GM23338 (cell line): ENCODE measurements at regions not wholly inside any gene's neighbourhood (a gene's known extent, or its start where the extent isn't known, plus 50 kb on each side); places are given as distances from the start of the nearest gene placed in this dataset.

Experiments used
- ATAC-seq: fragments of 200-7000 bp; cut with Tn5 transposase; 3 replicates; pipeline ENCODE4 v1.9.1; 2020
- DNase-seq: peaks from one replicate; pipeline ENCODE4 v3.0.0-alpha.2; 2015; ENCODE audit warnings: low spot score
- H2AFZ ChIP-seq: fragments of 200-600 bp; sonication (generic); 2 replicates; pipeline ENCODE4 v1.8.0; 2016; ENCODE audit warnings: antibody characterized with exemption, mild to moderate bottlenecking, moderate library complexity
- H3F3A ChIP-seq: fragments of 200-600 bp; sonication (generic); replicated peaks from 2 replicates; pipeline ENCODE4 v1.8.0; 2017; ENCODE audit warnings: antibody characterized with exemption, mixed run types, low read depth
- H3K27ac ChIP-seq: fragments of 200-600 bp; sonication (generic); 2 replicates; pipeline ENCODE4 v1.6.1; 2016; ENCODE audit warnings: low read depth
- H3K27me3 ChIP-seq: fragments of 200-600 bp; sonication (generic); 2 replicates; pipeline ENCODE4 v1.8.0; 2016; ENCODE audit warnings: mild to moderate bottlenecking, mixed run types, moderate library complexity; ENCODE audit not compliant: insufficient read depth
- H3K36me3 ChIP-seq: fragments of 200-600 bp; sonication (generic); 2 replicates; pipeline ENCODE4 v1.8.0; 2016; ENCODE audit warnings: mild to moderate bottlenecking; ENCODE audit not compliant: insufficient read depth
- H3K4me1 ChIP-seq: fragments of 200-600 bp; sonication (generic); 2 replicates; pipeline ENCODE4 v1.8.0; 2016; ENCODE audit warnings: mild to moderate bottlenecking, moderate library complexity; ENCODE audit not compliant: insufficient read depth
- H3K4me2 ChIP-seq: fragments of 200-600 bp; sonication (generic); 2 replicates; pipeline ENCODE4 v1.7.1; 2017; ENCODE audit warnings: mixed run types
- H3K4me3 ChIP-seq: fragments of 200-600 bp; sonication (generic); 2 replicates; pipeline ENCODE4 v1.6.1; 2016; ENCODE audit warnings: mixed run types
- H3K79me2 ChIP-seq: fragments of 200-600 bp; sonication (generic); replicated peaks from 2 replicates; pipeline ENCODE4 v1.8.0; 2017; ENCODE audit warnings: mild to moderate bottlenecking; ENCODE audit not compliant: insufficient read depth
- H3K9me2 ChIP-seq: fragments of 200-600 bp; sonication (generic); 2 replicates; pipeline ENCODE4 v1.8.0; 2017; ENCODE audit not compliant: insufficient read depth
- H4K20me1 ChIP-seq: fragments of 200-600 bp; sonication (generic); replicated peaks from 2 replicates; pipeline ENCODE4 v1.8.0; 2017; ENCODE audit warnings: mild to moderate bottlenecking; ENCODE audit not compliant: insufficient read depth
- H3K27ac Mint-ChIP-seq: 2 replicates; pipeline ENCODE4 v1.8.0; 2020; ENCODE audit warnings: inconsistent platforms, mild to moderate bottlenecking, moderate library complexity, mixed read lengths
- H3K27me3 Mint-ChIP-seq: 3 replicates; pipeline ENCODE4 v1.8.0; 2022; ENCODE audit warnings: low read depth, mild to moderate bottlenecking, moderate library complexity, mixed read lengths, inconsistent platforms; ENCODE audit not compliant: insufficient read depth, poor library complexity
- H3K36me3 Mint-ChIP-seq: 3 replicates; pipeline ENCODE4 v1.8.0; 2021; ENCODE audit warnings: low read depth, mild to moderate bottlenecking, inconsistent platforms, moderate library complexity, mixed read lengths
- H3K4me1 Mint-ChIP-seq: 3 replicates; pipeline ENCODE4 v1.8.0; 2020; ENCODE audit warnings: mild to moderate bottlenecking, inconsistent platforms, mixed read lengths
- H3K4me3 Mint-ChIP-seq: 3 replicates; pipeline ENCODE4 v1.8.0; 2021; ENCODE audit warnings: moderate library complexity, mild to moderate bottlenecking, inconsistent platforms, mixed read lengths
- H3K9me3 Mint-ChIP-seq: 3 replicates; pipeline ENCODE4 v1.8.0; 2020; ENCODE audit warnings: moderate library complexity, mild to moderate bottlenecking, inconsistent platforms, mixed read lengths
- CREB1 ChIP-seq: fragments of 250-450 bp; sonication (Bioruptor Pico); IDR thresholded peaks from 2 replicates; pipeline ENCODE4 v1.5.0; 2020; ENCODE audit warnings: low read depth, mild to moderate bottlenecking, moderate library complexity
- EZH2 ChIP-seq: fragments of 200-600 bp; sonication (generic); IDR thresholded peaks from one replicate; pipeline ENCODE4 v1.8.0; 2017; ENCODE audit warnings: antibody characterized with exemption, mild to moderate bottlenecking, low read depth; ENCODE audit not compliant: unreplicated experiment
- EZH2phosphoT487 ChIP-seq: fragments of 200-600 bp; sonication (generic); IDR thresholded peaks from one replicate; pipeline ENCODE4 v1.8.1; 2018; ENCODE audit warnings: antibody characterized with exemption; ENCODE audit not compliant: unreplicated experiment
- JUNB ChIP-seq: IDR thresholded peaks from one replicate; pipeline ENCODE4 v1.6.1; 2016; ENCODE audit warnings: antibody characterized with exemption; ENCODE audit not compliant: unreplicated experiment
- NANOG ChIP-seq: IDR thresholded peaks from 2 replicates; pipeline ENCODE4 v1.6.1; 2016; ENCODE audit warnings: antibody characterized with exemption, borderline replicate concordance
- POLR2AphosphoS5 ChIP-seq: IDR thresholded peaks from 2 replicates; pipeline ENCODE4 v1.6.1; 2016; ENCODE audit warnings: antibody characterized with exemption, low read depth
- STAT1 ChIP-seq: IDR thresholded peaks from one replicate; pipeline ENCODE4 v1.6.1; 2016; ENCODE audit warnings: antibody characterized with exemption; ENCODE audit not compliant: unreplicated experiment
- ZNF114 ChIP-seq: fragments of 250-450 bp; sonication (Bioruptor Pico); IDR thresholded peaks from 2 replicates; pipeline ENCODE4 v1.5.0; 2020; ENCODE audit warnings: mild to moderate bottlenecking, moderate library complexity
- ZNF331 ChIP-seq: fragments of 250-450 bp; sonication (Bioruptor Pico); IDR thresholded peaks from 2 replicates; pipeline ENCODE4 v1.5.0; 2020; ENCODE audit warnings: low read depth, mild to moderate bottlenecking, moderate library complexity
- TF ChIP-seq, protein P1 (sequence below): IDR thresholded peaks from 2 replicates; pipeline ENCODE4 v1.6.1; 2016; ENCODE audit warnings: antibody characterized with exemption
- TF ChIP-seq, protein P2 (sequence below), 2 experiments: fragments of 200-600 bp in 1 of 2; sonication (generic) in 1 of 2; conservative IDR thresholded peaks; 2 replicates each; pipeline versions ENCODE4 v1.5.1 to v1.6.1; 2016 to 2017; ENCODE audit warnings: antibody characterized with exemption in 2 of 2, low read depth in 2 of 2, mild to moderate bottlenecking in 2 of 2, moderate library complexity in 1 of 2
- TF ChIP-seq, protein P3 (sequence below): IDR thresholded peaks from one replicate; pipeline ENCODE4 v1.6.1; 2018; ENCODE audit warnings: antibody characterized with exemption; ENCODE audit not compliant: unreplicated experiment
- TF ChIP-seq, protein P4 (sequence below): fragments of 250-450 bp; sonication (Bioruptor Pico); IDR thresholded peaks from 2 replicates; pipeline ENCODE4 v1.5.0; 2020; ENCODE audit warnings: mild to moderate bottlenecking, moderate library complexity

- DNase-seq (no peak), ATAC-seq (no peak)
- Histone ChIP-seq H3K27me3 (no peaks in the 10 kb centered on the region), H3K79me2 (no peaks in the 10 kb centered on the region), H3K9me2 (peaks cover 13% of the 10 kb centered on the region; the same call in 1 of the 2 replicates), H3K4me1 (no peaks in the 10 kb centered on the region), H3F3A (no peaks in the 10 kb centered on the region), H3K27ac (no peak overlapping the region), H3K4me2 (no peak overlapping the region), H3K36me3 (no peaks in the 10 kb centered on the region), H3K4me3 (no peak overlapping the region), H4K20me1 (no peaks in the 10 kb centered on the region), H2AFZ (no peak overlapping the region)
- H3K27me3 Mint-ChIP-seq, result no peaks in the 10 kb centered on the region
- TF ChIP-seq, protein P1, sequence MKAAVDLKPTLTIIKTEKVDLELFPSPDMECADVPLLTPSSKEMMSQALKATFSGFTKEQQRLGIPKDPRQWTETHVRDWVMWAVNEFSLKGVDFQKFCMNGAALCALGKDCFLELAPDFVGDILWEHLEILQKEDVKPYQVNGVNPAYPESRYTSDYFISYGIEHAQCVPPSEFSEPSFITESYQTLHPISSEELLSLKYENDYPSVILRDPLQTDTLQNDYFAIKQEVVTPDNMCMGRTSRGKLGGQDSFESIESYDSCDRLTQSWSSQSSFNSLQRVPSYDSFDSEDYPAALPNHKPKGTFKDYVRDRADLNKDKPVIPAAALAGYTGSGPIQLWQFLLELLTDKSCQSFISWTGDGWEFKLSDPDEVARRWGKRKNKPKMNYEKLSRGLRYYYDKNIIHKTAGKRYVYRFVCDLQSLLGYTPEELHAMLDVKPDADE, result no peak
- TF ChIP-seq ZNF114 (CRISPR knock-in tag) (no peak), CREB1 (CRISPR knock-in tag) (no peak), EZH2 (no peak), EZH2phosphoT487 (no peak), POLR2AphosphoS5 (no peak), NANOG (no peak), STAT1 (no peak), JUNB (no peak), ZNF331 (CRISPR knock-in tag) (no peak)
- TF ChIP-seq, protein P2, sequence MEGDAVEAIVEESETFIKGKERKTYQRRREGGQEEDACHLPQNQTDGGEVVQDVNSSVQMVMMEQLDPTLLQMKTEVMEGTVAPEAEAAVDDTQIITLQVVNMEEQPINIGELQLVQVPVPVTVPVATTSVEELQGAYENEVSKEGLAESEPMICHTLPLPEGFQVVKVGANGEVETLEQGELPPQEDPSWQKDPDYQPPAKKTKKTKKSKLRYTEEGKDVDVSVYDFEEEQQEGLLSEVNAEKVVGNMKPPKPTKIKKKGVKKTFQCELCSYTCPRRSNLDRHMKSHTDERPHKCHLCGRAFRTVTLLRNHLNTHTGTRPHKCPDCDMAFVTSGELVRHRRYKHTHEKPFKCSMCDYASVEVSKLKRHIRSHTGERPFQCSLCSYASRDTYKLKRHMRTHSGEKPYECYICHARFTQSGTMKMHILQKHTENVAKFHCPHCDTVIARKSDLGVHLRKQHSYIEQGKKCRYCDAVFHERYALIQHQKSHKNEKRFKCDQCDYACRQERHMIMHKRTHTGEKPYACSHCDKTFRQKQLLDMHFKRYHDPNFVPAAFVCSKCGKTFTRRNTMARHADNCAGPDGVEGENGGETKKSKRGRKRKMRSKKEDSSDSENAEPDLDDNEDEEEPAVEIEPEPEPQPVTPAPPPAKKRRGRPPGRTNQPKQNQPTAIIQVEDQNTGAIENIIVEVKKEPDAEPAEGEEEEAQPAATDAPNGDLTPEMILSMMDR (conservative IDR thresholded peaks at IDR 0.05; ENCODE audit: low read depth in 2 of 2), result no peak
- TF ChIP-seq, protein P3, sequence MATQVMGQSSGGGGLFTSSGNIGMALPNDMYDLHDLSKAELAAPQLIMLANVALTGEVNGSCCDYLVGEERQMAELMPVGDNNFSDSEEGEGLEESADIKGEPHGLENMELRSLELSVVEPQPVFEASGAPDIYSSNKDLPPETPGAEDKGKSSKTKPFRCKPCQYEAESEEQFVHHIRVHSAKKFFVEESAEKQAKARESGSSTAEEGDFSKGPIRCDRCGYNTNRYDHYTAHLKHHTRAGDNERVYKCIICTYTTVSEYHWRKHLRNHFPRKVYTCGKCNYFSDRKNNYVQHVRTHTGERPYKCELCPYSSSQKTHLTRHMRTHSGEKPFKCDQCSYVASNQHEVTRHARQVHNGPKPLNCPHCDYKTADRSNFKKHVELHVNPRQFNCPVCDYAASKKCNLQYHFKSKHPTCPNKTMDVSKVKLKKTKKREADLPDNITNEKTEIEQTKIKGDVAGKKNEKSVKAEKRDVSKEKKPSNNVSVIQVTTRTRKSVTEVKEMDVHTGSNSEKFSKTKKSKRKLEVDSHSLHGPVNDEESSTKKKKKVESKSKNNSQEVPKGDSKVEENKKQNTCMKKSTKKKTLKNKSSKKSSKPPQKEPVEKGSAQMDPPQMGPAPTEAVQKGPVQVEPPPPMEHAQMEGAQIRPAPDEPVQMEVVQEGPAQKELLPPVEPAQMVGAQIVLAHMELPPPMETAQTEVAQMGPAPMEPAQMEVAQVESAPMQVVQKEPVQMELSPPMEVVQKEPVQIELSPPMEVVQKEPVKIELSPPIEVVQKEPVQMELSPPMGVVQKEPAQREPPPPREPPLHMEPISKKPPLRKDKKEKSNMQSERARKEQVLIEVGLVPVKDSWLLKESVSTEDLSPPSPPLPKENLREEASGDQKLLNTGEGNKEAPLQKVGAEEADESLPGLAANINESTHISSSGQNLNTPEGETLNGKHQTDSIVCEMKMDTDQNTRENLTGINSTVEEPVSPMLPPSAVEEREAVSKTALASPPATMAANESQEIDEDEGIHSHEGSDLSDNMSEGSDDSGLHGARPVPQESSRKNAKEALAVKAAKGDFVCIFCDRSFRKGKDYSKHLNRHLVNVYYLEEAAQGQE, result no peak
- TF ChIP-seq, protein P4, sequence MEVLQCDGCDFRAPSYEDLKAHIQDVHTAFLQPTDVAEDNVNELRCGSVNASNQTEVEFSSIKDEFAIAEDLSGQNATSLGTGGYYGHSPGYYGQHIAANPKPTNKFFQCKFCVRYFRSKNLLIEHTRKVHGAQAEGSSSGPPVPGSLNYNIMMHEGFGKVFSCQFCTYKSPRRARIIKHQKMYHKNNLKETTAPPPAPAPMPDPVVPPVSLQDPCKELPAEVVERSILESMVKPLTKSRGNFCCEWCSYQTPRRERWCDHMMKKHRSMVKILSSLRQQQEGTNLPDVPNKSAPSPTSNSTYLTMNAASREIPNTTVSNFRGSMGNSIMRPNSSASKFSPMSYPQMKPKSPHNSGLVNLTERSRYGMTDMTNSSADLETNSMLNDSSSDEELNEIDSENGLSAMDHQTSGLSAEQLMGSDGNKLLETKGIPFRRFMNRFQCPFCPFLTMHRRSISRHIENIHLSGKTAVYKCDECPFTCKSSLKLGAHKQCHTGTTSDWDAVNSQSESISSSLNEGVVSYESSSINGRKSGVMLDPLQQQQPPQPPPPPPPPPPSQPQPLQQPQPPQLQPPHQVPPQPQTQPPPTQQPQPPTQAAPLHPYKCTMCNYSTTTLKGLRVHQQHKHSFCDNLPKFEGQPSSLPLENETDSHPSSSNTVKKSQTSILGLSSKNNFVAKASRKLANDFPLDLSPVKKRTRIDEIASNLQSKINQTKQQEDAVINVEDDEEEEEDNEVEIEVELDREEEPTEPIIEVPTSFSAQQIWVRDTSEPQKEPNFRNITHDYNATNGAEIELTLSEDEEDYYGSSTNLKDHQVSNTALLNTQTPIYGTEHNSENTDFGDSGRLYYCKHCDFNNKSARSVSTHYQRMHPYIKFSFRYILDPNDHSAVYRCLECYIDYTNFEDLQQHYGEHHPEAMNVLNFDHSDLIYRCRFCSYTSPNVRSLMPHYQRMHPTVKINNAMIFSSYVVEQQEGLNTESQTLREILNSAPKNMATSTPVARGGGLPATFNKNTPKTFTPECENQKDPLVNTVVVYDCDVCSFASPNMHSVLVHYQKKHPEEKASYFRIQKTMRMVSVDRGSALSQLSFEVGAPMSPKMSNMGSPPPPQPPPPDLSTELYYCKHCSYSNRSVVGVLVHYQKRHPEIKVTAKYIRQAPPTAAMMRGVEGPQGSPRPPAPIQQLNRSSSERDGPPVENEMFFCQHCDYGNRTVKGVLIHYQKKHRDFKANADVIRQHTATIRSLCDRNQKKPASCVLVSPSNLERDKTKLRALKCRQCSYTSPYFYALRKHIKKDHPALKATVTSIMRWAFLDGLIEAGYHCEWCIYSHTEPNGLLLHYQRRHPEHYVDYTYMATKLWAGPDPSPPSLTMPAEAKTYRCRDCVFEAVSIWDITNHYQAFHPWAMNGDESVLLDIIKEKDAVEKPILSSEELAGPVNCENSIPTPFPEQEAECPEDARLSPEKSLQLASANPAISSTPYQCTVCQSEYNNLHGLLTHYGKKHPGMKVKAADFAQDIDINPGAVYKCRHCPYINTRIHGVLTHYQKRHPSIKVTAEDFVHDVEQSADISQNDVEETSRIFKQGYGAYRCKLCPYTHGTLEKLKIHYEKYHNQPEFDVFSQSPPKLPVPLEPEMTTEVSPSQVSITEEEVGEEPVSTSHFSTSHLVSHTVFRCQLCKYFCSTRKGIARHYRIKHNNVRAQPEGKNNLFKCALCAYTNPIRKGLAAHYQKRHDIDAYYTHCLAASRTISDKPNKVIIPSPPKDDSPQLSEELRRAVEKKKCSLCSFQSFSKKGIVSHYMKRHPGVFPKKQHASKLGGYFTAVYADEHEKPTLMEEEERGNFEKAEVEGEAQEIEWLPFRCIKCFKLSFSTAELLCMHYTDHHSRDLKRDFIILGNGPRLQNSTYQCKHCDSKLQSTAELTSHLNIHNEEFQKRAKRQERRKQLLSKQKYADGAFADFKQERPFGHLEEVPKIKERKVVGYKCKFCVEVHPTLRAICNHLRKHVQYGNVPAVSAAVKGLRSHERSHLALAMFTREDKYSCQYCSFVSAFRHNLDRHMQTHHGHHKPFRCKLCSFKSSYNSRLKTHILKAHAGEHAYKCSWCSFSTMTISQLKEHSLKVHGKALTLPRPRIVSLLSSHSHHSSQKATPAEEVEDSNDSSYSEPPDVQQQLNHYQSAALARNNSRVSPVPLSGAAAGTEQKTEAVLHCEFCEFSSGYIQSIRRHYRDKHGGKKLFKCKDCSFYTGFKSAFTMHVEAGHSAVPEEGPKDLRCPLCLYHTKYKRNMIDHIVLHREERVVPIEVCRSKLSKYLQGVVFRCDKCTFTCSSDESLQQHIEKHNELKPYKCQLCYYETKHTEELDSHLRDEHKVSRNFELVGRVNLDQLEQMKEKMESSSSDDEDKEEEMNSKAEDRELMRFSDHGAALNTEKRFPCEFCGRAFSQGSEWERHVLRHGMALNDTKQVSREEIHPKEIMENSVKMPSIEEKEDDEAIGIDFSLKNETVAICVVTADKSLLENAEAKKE (CRISPR knock-in tag), result no peak
- H3K4me1 Mint-ChIP-seq, result no peaks in the 10 kb centered on the region
- H3K27ac Mint-ChIP-seq, result no peak overlapping the region
- peaks cover 2% of the 10 kb centered on the region; the same call in 1 of the 3 replicates for H3K9me3 Mint-ChIP-seq
- H3K4me3 Mint-ChIP-seq, result no peak overlapping the region
- no peaks in the 10 kb centered on the region for H3K36me3 Mint-ChIP-seq
Observed at GRCh38 chr2:57209799-57210198, 836.8 kb upstream of the VRK2 start.
